SHP77 (cell line): ENCODE measurements at regions not wholly inside any gene's neighbourhood (a gene's known extent, or its start where the extent isn't known, plus 50 kb on each side); places are given as distances from the start of the nearest gene placed in this dataset.

Source experiments
- DNase-seq, 2 experiments: peaks; one replicate each; lab custom pipeline; 2025; lab: John Stamatoyannopoulos, UW

DNA sequence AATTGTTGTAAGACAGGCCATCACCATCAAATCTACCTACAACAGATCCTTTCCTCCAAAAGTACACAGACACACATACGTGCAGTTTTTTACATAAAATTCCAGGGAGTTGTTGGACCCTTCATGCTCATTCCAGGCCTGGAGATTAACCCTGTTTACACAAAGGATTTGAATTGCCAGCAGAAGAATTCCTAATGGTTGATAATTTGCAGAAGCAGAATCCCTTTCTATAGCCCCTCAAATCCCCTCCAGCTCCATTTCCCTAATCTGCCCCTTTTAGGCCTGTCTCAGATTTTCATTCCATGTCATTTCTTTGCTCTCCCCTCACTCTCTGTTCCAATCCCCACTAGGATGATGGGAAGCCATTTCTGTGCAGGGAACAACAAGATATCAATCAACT is 102.9 kb upstream of the TOX3 start:
- DNase-seq, result no peak

DNA sequence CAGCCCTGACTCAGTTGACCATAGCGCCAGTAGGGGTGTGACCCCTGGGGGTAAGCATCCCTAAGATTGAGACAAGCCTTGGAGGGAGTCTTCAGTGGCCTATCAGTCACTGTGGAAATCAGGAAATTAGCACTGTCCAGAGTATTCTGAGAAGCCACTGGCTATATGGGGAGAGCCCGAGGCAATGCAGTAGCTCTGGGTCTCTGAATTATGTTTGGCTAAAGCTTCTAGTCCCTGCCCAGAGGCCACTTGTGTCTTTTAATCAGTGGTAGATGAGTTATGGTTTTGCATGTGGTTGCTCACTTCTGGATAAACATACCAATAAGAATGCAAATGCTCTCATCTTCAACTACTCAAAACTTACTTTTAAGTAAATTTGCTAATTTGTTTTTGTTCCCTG is 100.6 kb upstream of the TOX3 start:
- DNase-seq, result no peak

DNA sequence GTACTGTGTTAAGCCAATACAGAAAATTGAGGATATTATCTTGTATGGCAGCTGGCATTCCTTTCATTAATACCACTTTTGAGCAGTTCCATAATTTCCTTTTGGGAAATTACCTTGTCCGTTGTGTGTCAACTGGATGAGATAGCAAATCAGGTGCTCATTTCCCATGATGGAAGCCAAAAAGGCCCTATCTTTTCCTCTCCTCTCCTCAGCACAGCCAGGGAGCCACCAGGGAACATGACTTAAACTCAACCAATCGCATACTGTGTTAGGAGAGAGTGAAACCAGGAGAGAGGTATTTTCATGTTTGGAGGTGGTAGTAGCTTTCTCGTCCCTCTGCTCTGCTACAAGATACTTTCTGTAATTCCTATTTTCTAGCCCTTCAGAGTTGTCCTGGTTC is 96.1 kb upstream of the TOX3 start:
- no peak for DNase-seq

DNA sequence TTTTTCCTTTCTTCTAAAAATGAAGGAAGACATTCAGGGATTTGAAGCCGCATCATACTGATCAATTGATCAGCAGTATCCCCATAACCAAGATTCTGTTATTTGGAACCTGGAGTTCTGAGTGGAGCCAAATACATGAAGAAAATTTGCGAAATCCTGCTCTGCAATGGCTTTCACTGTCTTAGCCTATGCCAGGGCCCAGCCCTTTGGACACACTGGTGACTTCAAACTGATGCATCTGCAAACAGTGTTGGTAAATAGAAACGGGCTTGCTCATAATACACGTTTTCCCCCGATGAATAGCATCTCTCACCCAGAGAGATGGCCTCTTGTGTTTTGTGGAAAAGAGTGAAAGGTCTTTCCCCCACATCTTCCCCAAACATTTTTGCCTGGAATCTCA is 87.6 kb upstream of the TOX3 start:
- peak in 1 of 2 experiments; percentile 4 for DNase-seq

DNA sequence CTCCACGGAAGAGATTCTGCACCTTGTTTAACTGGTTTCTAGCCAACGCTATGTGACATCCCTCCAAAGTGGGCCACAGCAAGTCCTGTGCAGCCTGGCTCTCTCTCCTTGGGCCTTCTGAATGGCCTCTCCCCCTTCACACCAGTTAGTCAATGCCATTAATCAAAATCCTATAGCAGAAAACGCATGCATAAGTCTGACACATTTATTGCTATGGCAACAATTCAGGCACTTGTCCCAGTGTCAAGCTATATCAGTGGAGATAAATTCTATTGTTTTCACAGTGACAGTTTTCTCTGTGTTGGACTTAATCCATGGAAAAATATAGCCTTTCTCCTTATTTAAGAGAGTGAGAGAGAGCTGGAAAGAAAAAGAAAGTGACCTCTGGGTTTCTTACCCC is 87.2 kb upstream of the TOX3 start:
- DNase-seq, result peak in 1 of 2 experiments; percentile 23

DNA sequence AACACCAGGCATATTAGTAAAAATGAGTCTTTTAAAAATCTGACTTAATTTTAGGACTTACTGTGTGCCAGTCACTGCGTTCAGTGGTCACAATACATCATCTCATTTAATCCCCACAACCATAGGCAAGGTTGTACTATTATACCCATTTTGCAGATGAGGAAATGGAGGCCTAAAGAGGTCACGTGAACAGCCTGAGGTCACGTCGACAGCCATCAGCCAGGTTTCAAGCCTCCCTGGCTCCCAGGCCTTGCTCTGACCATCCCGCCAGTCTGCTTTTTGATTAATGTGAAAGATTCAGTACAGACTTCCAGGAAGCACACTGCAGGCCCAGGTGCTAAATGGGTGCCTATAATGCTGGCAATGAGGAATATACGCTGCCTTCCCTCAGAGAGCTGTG is 86.3 kb upstream of the TOX3 start:
- DNase-seq, result no peak

DNA sequence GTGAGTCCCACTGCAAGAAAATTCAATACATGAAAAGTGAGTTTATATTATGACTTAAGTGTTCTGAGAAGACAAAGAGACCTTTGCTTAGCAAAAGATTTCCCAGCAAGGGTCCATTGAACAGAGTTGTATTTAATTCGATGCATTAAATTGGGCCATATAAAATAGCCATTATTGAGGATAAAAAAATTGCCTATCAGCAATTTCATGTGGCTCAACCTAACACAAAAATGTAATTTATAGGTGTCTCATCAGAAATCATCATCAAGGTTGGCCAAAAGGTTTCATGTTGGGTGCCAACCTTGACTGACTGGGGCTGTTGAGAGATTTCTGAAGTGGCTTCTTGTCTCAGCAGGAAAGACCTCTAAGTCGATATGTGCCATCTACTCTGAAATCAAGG is 84.8 kb upstream of the TOX3 start:
- DNase-seq, result no peak

DNA sequence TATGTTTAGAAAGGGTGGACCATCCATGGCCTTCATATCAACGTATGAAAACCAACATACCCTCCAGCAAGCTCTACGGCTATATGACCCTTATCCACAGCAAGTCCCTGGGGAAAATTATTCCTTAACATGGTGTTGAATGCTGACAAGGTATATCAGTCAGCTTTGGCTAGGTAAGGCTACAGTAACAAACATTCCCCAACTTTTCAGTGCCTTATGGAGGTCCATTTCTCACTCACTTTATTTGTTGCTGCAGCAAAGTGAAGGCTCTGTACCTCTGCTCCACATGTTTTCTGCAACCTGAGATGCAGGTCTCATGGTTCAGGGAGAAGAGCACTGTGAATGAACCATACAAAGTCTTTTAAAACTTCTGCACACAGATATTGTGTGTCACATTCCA is 83.8 kb upstream of the TOX3 start:
- no peak for DNase-seq

DNA sequence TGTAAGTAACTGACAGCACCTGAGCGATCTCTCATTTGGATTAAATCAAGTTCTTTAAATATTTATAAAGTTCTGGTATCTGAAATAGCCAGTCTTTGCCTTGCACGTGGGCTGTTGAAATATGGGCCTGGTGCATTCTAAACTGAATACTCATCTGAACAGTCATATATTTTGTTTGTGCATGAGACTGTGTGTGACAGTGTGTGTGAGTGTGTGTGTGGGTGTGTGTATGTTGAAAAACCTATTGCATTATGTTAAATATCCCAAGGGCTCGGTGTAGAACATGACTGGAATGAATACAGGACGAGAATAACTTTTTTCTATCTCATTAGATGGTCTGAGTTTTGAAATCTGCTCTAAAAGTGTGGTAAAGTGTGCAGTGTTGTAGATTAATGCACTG is 82.4 kb upstream of the TOX3 start:
- DNase-seq, result no peak

DNA sequence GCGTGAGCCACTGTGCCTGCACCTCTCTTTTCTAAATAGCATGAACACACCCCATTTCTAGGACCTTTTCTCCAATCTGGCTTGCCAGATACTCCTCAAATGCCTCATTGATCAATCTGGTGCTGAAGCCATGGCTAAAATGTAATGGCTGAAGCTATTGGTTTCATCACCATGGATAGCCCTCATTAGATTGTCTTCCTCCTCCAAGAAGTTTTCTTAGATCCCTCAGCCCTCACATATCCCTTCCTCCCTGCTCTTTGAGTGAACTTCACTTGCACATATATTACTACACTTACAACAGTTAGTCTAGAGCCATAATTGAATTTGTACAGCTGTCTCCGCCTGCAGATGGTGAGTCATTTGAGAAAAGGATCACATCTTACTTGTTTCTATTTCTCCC is 77.9 kb upstream of the TOX3 start:
- peak in 1 of 2 experiments; percentile 4 for DNase-seq

DNA sequence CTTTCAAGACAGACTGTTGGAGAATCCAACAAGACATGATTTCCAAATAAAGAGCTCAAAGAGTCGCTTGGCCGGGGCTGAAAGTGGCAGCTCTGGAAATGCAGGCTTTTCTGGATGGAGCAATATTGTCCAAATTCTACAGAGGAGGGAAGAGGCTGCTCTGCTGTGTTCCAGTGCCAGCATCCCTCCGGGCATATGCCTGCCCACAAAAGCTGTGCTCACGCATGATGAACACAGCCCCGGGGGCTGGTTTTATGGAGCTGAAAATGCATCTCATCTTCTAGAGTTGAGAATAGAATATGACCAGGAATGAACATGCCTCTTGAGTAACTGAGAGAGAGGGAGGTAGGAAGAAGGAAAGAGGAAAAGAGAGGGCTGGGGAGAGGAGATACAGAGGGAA is 74.7 kb upstream of the TOX3 start:
- DNase-seq, result no peak

DNA sequence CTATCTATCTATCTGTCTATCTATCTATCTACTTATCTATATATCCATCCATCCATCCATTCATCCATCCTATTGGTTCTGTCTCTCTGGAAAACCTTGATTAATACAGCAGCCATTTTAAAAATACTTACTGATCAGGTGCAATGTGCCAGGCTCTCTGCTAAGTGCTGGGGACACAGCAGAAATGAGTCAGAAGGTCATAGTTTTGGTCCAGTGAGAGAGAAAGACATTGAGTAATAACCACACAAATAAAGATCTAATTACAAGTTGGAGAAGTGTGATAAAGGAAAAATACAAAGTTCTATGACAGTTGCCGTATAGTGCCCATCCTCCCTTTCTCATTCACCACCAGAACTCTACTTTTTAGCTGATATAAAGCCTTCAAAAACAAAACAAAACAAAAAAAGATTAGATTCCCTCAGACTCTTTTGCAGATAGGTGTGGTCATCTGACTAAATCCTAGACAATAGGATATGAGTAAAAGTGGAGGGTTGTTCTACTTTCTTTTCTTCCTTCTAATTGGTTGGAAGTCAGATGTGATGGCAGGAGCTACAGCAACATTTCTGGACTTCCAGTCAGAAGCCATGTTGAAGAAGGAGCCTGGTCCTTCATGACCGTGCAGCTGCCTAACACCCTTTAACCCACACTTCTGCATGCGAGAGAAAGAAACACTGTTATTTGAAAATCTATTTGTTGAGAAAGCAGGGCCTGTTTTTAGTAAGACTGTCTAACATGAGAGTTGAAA is 72.0 kb upstream of the TOX3 start:
- no peak for DNase-seq

DNA sequence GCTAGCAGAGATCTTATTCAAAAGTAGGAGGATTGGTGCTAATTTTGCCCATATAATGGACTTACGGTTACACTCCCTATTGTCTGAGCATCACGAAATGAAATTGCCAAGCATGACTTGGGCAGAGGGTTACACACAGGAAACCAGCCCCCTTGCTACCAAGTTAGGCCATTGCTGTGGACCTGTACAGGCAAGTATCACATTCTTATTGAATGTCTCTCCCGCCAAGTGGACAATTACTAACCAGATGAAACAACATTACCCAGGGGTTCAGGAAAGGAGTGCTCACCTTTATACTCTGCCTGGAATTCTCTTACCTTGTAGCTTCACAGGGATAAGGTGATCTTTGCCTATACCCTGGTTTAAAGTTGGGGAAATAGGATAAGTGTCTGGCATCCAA is 70.6 kb upstream of the TOX3 start:
- DNase-seq, result no peak

DNA sequence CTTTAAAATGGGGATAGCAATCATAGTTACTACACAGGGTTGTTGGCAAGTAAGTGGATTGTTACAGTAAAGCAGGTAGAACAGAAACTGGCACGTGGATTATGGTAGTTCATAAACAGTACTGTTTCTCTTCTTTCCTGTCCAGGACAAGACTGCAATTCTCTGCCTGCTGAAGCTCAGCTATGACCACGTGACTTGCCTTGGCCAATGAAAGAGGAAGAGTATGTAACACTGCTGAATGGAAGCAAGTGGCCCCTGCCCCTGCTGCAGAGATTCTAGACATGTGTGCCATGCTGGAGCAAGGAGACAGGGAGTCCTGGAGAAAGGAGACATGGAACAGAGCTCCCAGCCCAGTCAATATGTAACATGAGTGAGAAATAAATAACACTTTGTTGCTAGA is 66.6 kb upstream of the TOX3 start:
- DNase-seq, result no peak

DNA sequence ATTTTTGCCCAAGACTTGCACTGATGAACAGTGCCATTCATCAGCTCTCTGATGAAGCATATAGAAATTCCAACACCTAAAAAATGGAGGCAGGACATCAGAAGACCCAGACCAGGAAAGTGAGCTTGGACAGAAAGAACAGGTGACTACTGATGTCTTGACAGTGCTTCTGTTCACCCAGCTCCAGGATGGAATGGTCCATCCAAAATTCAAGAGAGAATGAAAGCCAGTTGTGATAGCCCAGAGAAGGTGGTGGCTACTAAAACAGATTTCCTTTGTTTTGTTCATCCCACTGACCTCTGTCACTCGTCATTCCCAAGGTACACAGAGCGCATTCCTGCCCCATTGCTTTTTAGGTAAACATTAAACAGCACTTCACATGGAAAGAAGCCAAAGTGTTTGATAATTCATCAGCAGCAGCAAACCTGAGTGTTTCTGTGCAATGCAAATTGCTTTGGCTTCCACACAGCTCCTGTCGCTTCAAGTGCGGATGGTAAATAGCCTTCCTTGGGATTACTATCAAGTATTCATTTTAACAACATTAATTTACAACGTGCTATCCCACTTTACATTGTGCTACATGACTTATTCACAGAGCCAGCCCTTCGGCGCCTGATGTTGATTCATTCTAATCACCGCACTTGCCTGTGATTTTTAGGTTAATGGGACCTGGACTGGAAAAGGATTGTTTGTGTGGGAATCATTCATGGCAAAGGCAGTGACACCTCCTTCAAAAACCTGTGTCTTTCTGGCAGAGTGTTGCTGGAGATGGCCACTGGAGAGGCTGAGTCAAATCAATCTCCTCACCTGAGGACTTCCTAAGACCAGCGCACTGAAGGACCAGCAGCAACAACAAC is 65.1 kb upstream of the TOX3 start:
- peak; percentile 33 to 48 for DNase-seq

DNA sequence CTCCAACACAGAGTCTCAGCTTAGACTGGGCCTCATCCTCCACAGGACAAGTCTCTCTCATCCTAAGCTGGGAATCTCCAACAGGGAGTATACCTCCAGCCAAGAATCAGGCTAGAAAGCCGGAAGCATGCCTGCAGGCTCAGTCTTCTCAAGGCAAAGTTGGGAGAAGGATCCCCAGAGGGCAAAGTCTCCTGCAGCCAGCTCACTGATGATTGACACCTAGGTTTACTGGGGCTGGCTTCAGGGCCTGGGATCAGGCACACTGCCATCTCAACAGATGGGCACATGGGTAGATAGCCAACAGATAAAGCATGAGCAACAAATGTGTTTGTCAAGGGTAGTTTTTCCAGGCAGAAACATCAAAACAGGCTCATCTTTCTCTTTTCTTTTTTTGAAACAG is 56.1 kb upstream of the TOX3 start:
- DNase-seq, result no peak

DNA sequence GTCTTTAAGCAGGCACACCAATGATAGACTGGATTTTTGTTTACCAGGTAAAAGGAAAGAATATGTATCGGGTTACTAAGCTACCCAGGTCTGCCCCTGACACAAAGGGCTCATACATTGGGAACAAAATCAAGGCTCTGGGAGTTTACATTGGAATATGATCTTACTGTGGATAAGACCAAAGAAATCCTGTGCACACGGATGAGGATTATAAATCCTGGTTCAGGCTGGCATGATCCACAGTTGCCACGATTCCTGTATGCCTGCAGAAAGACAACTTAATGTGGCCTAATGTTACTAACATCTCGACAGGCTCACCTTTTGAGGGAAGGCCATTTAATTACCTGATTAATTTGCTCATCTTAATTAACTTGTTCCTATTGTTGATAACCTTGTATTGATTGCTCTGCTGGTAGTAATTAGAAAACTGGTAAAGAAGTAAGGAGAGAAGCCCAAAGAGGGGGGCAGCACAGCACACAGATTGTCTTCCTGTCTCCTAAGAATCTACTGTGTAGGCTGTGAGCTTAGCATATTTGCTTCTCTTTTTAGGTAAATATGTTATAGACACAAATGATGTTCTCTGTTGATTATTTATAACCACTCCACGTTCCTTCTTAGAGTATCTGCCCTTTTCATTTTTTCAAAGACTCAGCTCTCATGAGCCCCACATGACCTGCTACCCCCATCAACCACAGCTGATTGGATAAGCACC is 51.0 kb upstream of the TOX3 start:
- peak; percentile 36 to 46 for DNase-seq

DNA sequence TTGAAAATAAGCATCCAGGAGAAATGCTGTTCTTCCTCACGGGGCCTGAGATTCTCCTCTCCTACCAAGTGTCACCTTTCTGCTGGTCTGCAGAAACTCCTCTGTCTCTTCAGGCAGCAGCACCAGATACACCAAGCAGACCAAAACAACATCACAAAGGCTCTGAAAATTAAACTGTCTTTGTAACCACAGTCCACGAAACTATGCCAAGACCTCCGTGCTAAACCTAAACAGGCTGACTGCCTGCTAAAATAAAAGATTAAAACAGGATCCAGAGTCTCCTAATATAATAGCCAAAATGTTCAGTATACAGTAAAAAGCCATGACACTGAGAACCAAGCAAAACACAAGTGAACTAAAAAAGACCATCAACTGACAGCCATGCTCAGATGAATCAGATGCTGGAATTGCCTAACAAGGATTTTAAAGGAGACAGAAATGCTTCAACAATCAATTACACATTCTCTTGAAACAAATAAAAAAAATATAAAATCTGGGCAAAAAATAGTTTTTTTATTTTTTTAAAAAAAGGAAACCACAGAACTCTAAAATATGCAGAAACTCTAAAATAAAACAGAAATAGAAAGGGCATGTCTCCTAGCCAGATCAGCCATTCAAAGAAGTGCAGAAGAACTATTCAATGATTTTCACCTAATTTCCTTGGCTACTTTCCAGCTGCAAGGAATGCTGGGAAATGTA is 50.3 kb upstream of the TOX3 start:
- DNase-seq, result no peak
